Right lobe of liver (tissue), 6 donors: ENCODE measurements at regions not wholly inside any gene's neighbourhood (a gene's known extent, or its start where the extent isn't known, plus 50 kb on each side); places are given as distances from the start of the nearest gene placed in this dataset.

Experiments
- ATAC-seq, 4 donors: fragments of 200-7000 bp; cut with Tn5 transposase; one replicate each; pipeline ENCODE4 v1.9.1; 2020; ENCODE audit warnings: mild to moderate bottlenecking in 4 of 4, moderate library complexity in 4 of 4
- DNase-seq, 3 donors: peaks; one replicate each; pipeline ENCODE4 v3.0.0-alpha.2; 2020
- H3K27ac ChIP-seq, 3 donors: fragments of 200-600 bp; one replicate each; pipeline ENCODE4 v1.8.0; 2022
- H3K27me3 ChIP-seq, 2 donors: fragments of 200-600 bp; one replicate each; pipeline ENCODE4 v1.8.0; 2022
- H3K36me3 ChIP-seq, 4 donors: fragments of 200-600 bp; sonication (generic) in 1 of 4; one replicate each; pipeline versions ENCODE4 v1.5.1 to v1.8.0; 2017 to 2022; ENCODE audit warnings: control low read depth in 1 of 4
- H3K4me1 ChIP-seq, 4 donors: fragments of 200-600 bp; sonication (generic) in 1 of 4; one replicate each; pipeline versions ENCODE4 v1.5.1 to v1.8.0; 2017 to 2022; ENCODE audit warnings: control low read depth in 1 of 4
- H3K4me3 ChIP-seq, 3 donors: fragments of 200-600 bp; one replicate each; pipeline ENCODE4 v1.8.0; 2022
- H3K9me3 ChIP-seq, 4 donors: fragments of 200-600 bp; sonication (generic) in 1 of 4; one replicate each; pipeline versions ENCODE4 v1.5.1 to v1.8.0; 2017 to 2022; ENCODE audit warnings: control low read depth in 1 of 4
- CTCF ChIP-seq, 4 donors: fragments of 200-600 bp in 3 of 4; fragments of 450-650 bp in 1 of 4; IDR thresholded peaks; one replicate each; pipeline versions ENCODE4 v1.5.1 to v1.8.0; 2016 to 2022; ENCODE audit warnings: antibody characterized with exemption in 4 of 4, mild to moderate bottlenecking in 2 of 4
- POLR2A ChIP-seq: fragments of 450-650 bp; IDR thresholded peaks from one replicate; pipeline ENCODE4 v1.6.1; 2017; ENCODE audit warnings: antibody characterized with exemption, mild to moderate bottlenecking
- WGBS: methylation state at CpG from one replicate; pipeline ENCODE4 v1.1.6; 2018; ENCODE audit warnings: low coverage, low lambda C conversion rate; ENCODE audit not compliant: insufficient coverage; ENCODE audit errors: missing lambda C conversion rate; 5-methylcytosine and 5-hydroxymethylcytosine counted together
- intact Hi-C, 2 donors: fragments of 100-400 bp; cut with DNase I; formaldehyde crosslinking; loops; one replicate each; pipeline versions ENCODE4 v1.11.2 to v1.14.1; 2022
- donor health status: DM: no; HTN: yes; CAD: no.
- donor health status: DM: no; HTN: no; CAD: no.
- donor health status: DM: no; HTN: no; CAD: no.
- donor health status: DM: no; HTN: yes; CAD: no.
- donor health status: DM: no; HTN: yes; CAD: no.

- WGBS: 47% methylated on average over 2 of the region's 2 CpGs
- Histone ChIP-seq H3K9me3 (no peaks in the 10 kb centered on the region), H3K4me1 (no peaks in the 10 kb centered on the region), H3K4me3 (no peak overlapping the region), H3K27ac (no peak overlapping the region), H3K36me3 (no peaks in the 10 kb centered on the region), H3K27me3 (no peaks in the 10 kb centered on the region)
- TF ChIP-seq POLR2A (no peak), CTCF (IDR thresholded peaks at IDR 0.05) (no peak)
- DNase-seq: no peak
- intact Hi-C loops: no loop called here
- no peak for ATAC-seq
Measured at GRCh38 chr12:63480186-63480585, 188.1 kb downstream of the DPY19L2 start.

- intact Hi-C loops: no loop called here
- no peak for ATAC-seq
- Histone ChIP-seq H3K4me1 (no peaks in the 10 kb centered on the region), H3K9me3 (no peaks in the 10 kb centered on the region), H3K4me3 (no peak overlapping the region), H3K27ac (no peak overlapping the region), H3K27me3 (no peaks in the 10 kb centered on the region), H3K36me3 (no peaks in the 10 kb centered on the region)
- TF ChIP-seq CTCF (IDR thresholded peaks at IDR 0.05) (no peak), POLR2A (no peak)
- no peak for DNase-seq
- 80% methylated on average over 1 of the region's 1 CpG for WGBS
Measured at GRCh38 chr12:63470161-63470560, 198.1 kb downstream of the DPY19L2 start.

GRCh38 chr12:63467951-63468350 is 200.3 kb downstream of the DPY19L2 start:
- ATAC-seq: no peak

GRCh38 chr12:63457857-63458256 is 210.4 kb downstream of the DPY19L2 start:
- Histone ChIP-seq H3K4me3 (no peak overlapping the region), H3K27me3 (no peaks in the 10 kb centered on the region), H3K9me3 (no peaks in the 10 kb centered on the region), H3K4me1 (no peaks in the 10 kb centered on the region), H3K36me3 (no peaks in the 10 kb centered on the region), H3K27ac (no peak overlapping the region)
- WGBS: 85% methylated on average over 1 of the region's 1 CpG
- DNase-seq (no peak), ATAC-seq (no peak)
- intact Hi-C loops: no loop called here
- TF ChIP-seq CTCF (IDR thresholded peaks at IDR 0.05) (no peak), POLR2A (no peak)

More at GRCh38 chr12:63467951-63468350, 200.3 kb downstream of the DPY19L2 start:
- intact Hi-C loops: no loop called here
- DNase-seq: no peak
- Histone ChIP-seq H3K36me3 (no peaks in the 10 kb centered on the region), H3K4me1 (no peaks in the 10 kb centered on the region), H3K9me3 (no peaks in the 10 kb centered on the region), H3K27me3 (no peaks in the 10 kb centered on the region), H3K4me3 (no peak overlapping the region), H3K27ac (no peak overlapping the region)
- 42% methylated on average over 4 of the region's 4 CpGs for WGBS
- no peak for TF ChIP-seq POLR2A
- TF ChIP-seq CTCF (IDR thresholded peaks at IDR 0.05): no peak

GRCh38 chr12:63457428-63457827 is 210.9 kb downstream of the DPY19L2 start:
- no peak for TF ChIP-seq POLR2A
- no peak for TF ChIP-seq CTCF (IDR thresholded peaks at IDR 0.05)
- no peaks in the 10 kb centered on the region for H3K36me3 ChIP-seq
- intact Hi-C loops: no loop called here
- no peaks in the 10 kb centered on the region for H3K4me1 ChIP-seq
- no peak overlapping the region for H3K4me3 ChIP-seq
- no peaks in the 10 kb centered on the region for H3K9me3 ChIP-seq
- H3K27me3 ChIP-seq: no peaks in the 10 kb centered on the region
- no peak for ATAC-seq
- no peak overlapping the region for H3K27ac ChIP-seq
- no peak for DNase-seq
